ENCODE measurements at regions not wholly inside any gene's neighbourhood (a gene's known extent, or its start where the extent isn't known, plus 50 kb on each side); places are given as distances from the start of the nearest gene placed in this dataset.

DNA sequence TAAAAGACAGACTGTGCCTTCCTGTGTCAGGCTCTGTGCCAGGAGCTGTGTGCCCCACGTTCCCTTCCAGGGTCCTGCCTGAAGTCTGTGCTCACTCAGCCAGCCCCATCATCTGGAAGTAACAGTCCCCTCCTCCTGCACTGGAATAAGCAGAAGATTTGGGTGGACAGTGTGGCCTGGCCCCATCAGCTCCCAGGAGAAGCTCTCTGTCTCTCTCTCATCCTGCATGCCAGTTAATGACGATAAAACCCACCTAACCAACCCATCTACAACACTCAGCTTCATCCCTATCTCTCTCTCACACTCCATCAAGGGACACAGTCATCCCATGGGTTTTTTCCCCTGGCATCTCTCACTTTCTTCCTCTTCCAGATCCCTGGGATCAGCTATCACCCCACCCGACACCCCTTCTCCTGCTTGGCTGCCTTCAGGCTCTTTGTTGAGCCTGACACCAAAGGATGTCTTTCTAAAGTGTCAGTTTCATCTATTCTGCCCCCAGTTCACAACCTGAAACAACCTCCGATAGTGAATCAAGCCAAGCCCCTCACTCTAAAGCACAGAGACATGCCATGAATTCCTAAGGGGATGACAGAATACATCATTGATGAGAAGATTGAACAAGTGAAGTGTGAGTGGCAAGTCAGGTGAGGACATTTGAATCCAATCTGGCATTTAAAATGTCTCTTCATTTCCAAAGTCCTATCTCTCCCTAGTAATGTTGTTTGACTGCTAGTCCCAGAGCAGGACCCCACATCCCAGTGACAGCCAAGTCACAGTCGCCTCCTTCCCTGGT is 91.4 kb upstream of the TOP3B start:
- in situ Hi-C loops (cut with HindIII; ENCODE audit: low pct_ligation_motif_present, low pct_unique_long_range_greater_than_20kb, low sequenced_read_pairs), result no loop called here

DNA sequence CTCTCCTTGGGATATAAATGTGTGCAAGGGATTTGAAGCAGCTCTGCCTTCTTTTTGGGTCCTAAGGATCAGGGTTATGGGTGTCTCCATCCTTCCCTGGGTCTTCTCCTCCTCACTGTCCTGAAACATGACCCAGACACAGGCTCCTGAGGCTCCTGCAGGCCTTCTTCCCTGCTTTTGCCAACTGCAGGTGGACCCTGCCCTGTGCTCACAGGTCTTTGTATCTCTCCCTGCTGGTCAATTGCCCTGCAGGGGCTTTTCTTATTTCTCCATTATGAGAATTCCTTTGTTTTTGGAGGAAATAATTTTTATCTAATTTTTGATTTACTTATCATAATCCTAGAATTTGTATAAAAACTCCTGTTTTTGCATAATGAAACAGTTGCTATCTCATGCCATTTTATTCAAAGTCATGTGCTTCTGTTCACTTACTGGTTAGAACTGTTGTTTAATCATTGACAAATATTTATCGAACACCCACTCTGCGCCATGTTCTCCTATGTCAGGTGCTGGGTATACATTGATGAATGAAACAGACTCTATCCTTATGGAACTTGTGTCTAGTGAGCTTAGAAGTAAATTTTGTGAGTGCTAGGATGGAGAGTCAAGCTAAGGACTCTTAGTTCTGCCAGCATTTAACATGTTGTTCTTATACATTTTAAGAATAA is 89.7 kb upstream of the TOP3B start:
- in situ Hi-C loops (cut with HindIII; ENCODE audit: low pct_ligation_motif_present, low pct_unique_long_range_greater_than_20kb, low sequenced_read_pairs), result no loop called here
- no peak for DNase-seq

More for the DNA sequence above, 91.4 kb upstream of the TOP3B start:
- DNase-seq, result no peak

DNA sequence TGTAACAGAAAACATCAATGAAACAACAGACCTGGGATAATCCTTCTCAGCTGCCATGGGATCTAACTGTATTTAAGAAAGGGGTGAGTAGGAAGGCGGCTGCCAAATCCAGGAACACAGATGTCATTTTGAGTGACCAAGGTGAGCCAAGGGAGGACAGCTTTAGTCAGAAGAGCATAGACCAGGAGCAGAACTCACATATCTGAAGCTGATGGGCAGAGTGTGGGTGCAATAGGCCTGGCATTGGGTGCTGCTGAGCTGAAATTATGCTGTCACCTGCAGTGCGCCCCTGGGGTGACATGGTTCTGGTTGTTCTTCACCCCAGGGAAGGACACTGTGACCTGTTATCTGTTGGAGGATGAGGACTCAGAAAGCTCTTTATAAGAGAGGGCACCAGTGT is 88.9 kb upstream of the TOP3B start:
- no peak for DNase-seq
- in situ Hi-C loops (cut with HindIII; ENCODE audit: low pct_ligation_motif_present, low pct_unique_long_range_greater_than_20kb, low sequenced_read_pairs), result no loop called here

DNA sequence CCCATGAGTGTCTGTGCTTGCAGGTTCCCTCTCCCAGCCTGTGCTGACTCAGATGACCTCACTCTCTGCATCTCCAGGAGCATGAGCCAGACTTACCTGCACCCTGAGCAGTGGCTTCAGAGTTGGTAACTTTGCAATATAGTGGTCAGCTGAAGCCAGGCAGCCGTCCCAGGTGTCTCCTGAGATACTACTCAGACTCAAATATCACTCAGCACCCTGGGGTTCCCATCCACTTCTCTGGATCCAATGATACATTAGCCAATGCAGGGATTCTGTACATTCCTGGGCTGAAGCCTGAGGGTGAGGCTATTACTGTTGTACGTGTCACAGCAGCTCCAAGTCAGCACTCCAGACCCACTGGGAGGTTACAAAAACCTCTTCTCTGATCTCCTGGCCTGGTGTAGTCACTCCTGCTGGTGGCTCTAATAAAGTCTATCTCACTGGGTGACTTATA is 87.8 kb upstream of the TOP3B start:
- in situ Hi-C loops (cut with HindIII; ENCODE audit: low pct_ligation_motif_present, low pct_unique_long_range_greater_than_20kb, low sequenced_read_pairs), result no loop called here

DNA sequence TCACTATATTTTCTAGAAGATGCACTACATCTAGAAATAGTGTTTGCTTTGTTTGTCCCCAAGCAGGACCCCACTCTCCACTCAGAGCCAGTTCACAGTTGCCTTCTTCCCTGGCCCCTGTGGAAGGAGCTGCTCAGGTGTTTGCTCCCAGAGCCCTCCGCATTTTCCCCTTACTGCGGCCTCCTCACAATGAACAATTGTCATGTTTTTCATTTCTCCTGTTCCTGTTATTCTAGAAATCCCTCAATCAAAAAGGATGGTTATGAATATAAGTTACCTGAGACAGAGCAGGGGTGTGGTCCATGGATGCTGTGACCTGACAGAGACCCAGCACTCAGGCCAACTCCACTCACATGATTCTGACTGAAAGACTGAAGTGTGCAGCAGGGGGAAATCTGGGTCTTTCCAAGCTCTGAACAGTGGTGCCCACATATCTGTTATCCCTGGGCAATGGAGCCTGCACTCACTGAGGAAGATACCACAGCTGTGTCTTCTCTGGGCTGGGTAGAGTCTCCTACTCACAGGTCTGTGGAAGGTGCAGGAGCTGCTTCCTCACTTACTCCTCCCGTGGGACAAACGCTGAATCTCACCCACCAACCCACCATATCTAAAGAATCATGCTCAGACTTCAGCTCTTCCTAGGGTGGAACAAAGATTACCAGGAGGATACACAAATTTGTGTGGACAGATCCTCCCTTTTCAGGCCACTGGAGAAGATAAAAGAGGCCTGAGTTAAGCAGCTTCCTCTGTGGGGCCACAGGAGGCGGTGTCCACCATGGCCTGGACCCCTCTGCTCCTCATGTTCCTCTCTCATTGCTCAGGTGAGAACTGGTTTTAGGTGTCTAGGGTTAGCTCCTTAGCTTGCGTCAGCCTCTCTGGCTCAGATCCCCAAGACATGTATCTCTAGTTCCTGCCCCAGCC is 87.1 kb upstream of the TOP3B start:
- no peak for DNase-seq
- in situ Hi-C loops (cut with HindIII; ENCODE audit: low pct_ligation_motif_present, low pct_unique_long_range_greater_than_20kb, low sequenced_read_pairs), result no loop called here

More for the DNA sequence above, 87.8 kb upstream of the TOP3B start:
- DNase-seq, result no peak

- in situ Hi-C loops (cut with HindIII; ENCODE audit: low pct_ligation_motif_present, low pct_unique_long_range_greater_than_20kb, low sequenced_read_pairs), result no loop called here
- no peak for DNase-seq
These were observed 86.1 kb upstream of the TOP3B start for GRCh38 chr22:22068657-22069056.

DNA sequence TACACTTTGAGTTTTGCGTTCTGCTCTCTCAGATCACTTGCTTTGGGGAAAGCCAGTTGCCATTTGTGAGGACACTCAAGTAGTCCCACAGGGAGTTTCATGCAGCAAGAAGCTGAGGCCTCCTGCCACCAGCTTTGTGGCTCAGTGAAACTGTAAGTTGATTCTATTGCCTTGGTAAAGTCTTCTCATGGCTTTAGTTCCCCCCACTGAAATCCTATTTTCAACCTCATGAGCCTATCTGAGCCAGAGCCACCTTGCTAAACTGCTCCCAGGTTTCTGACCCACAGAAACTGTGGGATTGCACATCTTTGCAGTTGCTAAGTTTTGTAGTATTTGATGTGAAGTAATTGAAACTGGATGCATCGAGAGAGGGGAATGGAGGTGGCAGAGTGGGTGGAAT is 85.4 kb upstream of the TOP3B start:
- DNase-seq, result no peak
- in situ Hi-C loops (cut with HindIII; ENCODE audit: low pct_ligation_motif_present, low pct_unique_long_range_greater_than_20kb, low sequenced_read_pairs), result no loop called here

- in situ Hi-C loops (cut with HindIII; ENCODE audit: low pct_ligation_motif_present, low pct_unique_long_range_greater_than_20kb, low sequenced_read_pairs), result no loop called here
- DNase-seq, result no peak
These were observed 84.6 kb upstream of the TOP3B start for GRCh38 chr22:22067192-22067591.

GRCh38 chr22:22064580-22064979 is 82.0 kb upstream of the TOP3B start:
- DNase-seq, result no peak
- in situ Hi-C loops (cut with HindIII; ENCODE audit: low pct_ligation_motif_present, low pct_unique_long_range_greater_than_20kb, low sequenced_read_pairs), result no loop called here

GRCh38 chr22:22062306-22062793 is 79.8 kb upstream of the TOP3B start:
- DNase-seq, result no peak
- in situ Hi-C loops (cut with HindIII; ENCODE audit: low pct_ligation_motif_present, low pct_unique_long_range_greater_than_20kb, low sequenced_read_pairs), result no loop called here

DNA sequence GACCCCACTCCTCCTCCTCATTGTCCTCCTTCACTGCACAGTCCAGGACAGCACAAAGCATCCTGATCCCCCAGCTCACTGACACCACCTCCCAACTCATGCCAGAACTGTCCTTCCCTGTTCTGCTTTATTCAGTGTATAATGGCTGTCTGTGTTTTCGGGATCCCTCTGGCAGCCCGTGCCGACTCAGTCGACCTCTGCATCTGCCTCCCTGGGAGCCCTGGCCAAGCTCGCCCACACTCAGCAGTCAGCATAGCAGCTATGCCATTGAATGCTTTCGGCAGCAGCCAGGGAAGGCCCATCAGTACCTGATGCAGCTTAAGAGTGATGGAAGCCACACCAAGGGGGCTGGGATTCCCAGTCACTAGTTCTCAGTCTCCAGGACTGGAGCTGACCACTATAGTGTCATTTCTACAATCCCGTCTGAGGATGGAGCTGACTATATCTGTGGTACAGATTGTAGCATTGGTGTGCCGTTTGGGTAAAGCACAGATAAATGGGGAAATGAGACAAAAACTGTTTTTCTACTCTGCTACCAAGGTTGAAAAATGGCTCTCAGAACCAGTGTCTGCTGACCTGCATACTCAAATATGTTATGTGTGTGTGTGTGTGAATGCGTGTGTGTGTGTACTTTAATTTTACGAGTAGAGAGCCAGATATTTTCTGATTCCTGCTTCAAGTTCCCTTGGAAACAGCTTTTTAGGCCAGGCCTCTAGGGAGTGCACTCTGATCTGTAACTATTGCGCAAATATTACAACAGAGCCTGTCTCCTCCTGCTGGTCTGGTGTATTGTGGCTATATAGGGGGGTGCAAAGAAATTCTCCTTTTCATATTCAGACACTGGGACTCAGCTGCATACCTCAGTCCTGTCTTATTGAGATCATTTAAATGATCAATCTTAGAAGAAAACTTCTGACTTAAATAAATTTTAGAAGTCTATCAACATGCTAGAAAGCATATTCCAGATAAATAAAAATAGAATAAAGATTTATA is 78.8 kb upstream of the TOP3B start:
- DNase-seq, result no peak
- in situ Hi-C loops (cut with HindIII; ENCODE audit: low pct_ligation_motif_present, low pct_unique_long_range_greater_than_20kb, low sequenced_read_pairs), result no loop called here

GRCh38 chr22:22060200-22061084 is 77.9 kb upstream of the TOP3B start:
- DNase-seq, result peak; percentile 51
- in situ Hi-C loops (cut with HindIII; ENCODE audit: low pct_ligation_motif_present, low pct_unique_long_range_greater_than_20kb, low sequenced_read_pairs), result no loop called here

- in situ Hi-C loops (cut with HindIII; ENCODE audit: low pct_ligation_motif_present, low pct_unique_long_range_greater_than_20kb, low sequenced_read_pairs), result no loop called here
These were observed 76.9 kb upstream of the TOP3B start for GRCh38 chr22:22059291-22060002.

DNA sequence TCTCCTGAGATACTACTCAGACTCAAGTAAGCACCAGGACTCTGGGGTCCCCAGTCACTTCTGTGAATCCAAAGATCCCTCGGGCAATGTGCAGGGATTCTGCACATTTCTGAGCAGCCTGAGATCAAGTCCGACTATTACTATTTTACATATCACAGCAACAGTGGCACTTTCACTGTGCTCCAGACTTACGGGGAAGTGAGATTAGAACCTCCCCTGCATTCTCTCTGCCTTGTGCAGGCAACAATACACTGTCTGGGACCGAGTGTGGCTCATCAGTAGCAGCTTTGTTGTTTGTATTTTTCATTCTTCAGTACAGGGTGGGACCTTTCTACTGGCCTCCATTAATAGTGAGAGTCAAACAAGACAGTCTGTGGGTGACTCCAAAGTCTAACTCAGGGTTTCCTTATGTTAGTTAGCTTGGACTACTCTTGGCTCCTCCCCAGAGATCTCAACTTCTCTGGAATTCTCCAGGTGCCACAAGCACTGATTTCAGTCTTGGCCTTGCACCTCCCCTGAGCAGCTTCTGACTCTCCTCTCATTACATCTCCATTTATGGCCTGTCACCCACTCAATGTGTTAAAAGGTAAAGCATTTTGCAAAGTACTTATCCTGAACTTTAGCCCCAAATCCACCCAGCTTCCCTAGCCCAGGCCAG is 76.2 kb upstream of the TOP3B start:
- in situ Hi-C loops (cut with HindIII; ENCODE audit: low pct_ligation_motif_present, low pct_unique_long_range_greater_than_20kb, low sequenced_read_pairs), result no loop called here
- no peak for DNase-seq

More at GRCh38 chr22:22059291-22060002, 76.9 kb upstream of the TOP3B start:
- DNase-seq, result no peak

DNA sequence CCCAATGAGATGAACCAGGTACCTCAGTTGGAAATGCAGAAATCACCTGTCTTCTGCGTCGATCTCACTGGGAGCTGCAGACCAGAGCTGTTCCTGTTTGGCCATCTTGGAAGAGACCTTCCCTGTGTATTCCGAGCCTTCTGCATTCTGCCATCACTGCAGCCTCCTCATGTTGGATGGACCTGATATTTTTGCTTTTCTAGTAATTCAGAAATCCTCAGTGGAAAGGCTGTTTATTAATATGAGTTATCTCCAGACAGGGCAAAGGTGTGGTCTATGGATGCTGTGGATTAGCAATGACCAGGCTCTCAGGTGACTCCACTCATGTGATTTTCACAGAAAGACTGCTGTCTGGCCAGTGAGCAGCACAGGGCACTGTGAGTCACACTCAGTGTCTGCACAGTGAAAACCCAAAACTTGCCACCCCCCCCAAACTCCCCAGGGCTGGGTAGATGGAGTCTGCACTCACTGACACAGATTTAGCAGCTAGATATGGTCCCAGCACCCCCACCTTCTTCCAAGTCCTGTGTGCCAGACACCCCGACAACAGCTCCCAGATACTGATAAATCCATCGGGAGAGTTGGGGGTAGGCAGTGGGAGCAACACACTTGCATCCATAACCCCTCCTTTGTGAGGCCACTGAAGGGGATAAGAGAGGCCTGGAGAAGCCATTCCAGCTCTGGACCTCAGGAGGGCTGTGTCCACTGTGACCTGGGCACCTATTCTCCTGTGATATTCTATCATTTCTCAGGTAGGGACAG is 75.2 kb upstream of the TOP3B start:
- DNase-seq, result no peak
- in situ Hi-C loops (cut with HindIII; ENCODE audit: low pct_ligation_motif_present, low pct_unique_long_range_greater_than_20kb, low sequenced_read_pairs), result no loop called here

All from ACHN (cell line).